SU-DHL-6 (cell line): ENCODE measurements at regions not wholly inside any gene's neighbourhood (a gene's known extent, or its start where the extent isn't known, plus 50 kb on each side); places are given as distances from the start of the nearest gene placed in this dataset.

Source experiments
- H2AFZ ChIP-seq: fragments of 200-600 bp; sonication (generic); 2 replicates; pipeline ENCODE4 v1.6.1; 2014; ENCODE audit warnings: low read depth, mild to moderate bottlenecking, moderate library complexity, mixed read lengths, antibody characterized with exemption, low read length; ENCODE audit not compliant: severe bottlenecking
- H3F3A ChIP-seq: fragments of 200-600 bp; shearing (Covaris generic); 2 replicates; pipeline ENCODE4 v1.6.0; 2016; ENCODE audit warnings: antibody characterized with exemption, mild to moderate bottlenecking; ENCODE audit not compliant: insufficient read depth
- H3K27ac ChIP-seq: fragments of 200-600 bp; sonication (generic); 2 replicates; pipeline ENCODE4 v1.5.1; 2016; ENCODE audit warnings: low read depth, mild to moderate bottlenecking, low read length, moderate library complexity, mixed read lengths
- H3K27me3 ChIP-seq: fragments of 200-600 bp; sonication (generic), shearing (Covaris generic); 2 replicates; pipeline ENCODE4 v1.6.0; 2014; ENCODE audit warnings: mild to moderate bottlenecking, low read length
- H3K36me3 ChIP-seq: fragments of 200-600 bp; sonication (generic); 2 replicates; pipeline ENCODE4 v1.6.1; 2014; ENCODE audit warnings: mild to moderate bottlenecking, low read length, mixed read lengths
- H3K4me2 ChIP-seq: fragments of 300-600, 200-600 bp; shearing (Covaris generic), sonication (generic); 2 replicates; pipeline ENCODE4 v1.6.0; 2014; ENCODE audit warnings: low read length, low read depth, mild to moderate bottlenecking; ENCODE audit not compliant: poor library complexity, severe bottlenecking
- H3K4me3 ChIP-seq: fragments of 200-600 bp; sonication (generic); 2 replicates; pipeline ENCODE4 v1.5.1; 2014; ENCODE audit warnings: antibody characterized with exemption, low read length, mild to moderate bottlenecking, mixed read lengths; ENCODE audit not compliant: insufficient read depth, poor library complexity, severe bottlenecking
- H3K79me2 ChIP-seq: fragments of 200-600 bp; sonication (generic); 2 replicates; pipeline ENCODE4 v1.6.1; 2014; ENCODE audit warnings: mild to moderate bottlenecking, low read length, moderate library complexity; ENCODE audit not compliant: insufficient read depth
- H3K9ac ChIP-seq: fragments of 200-600 bp; sonication (generic); 2 replicates; pipeline ENCODE4 v1.7.0; 2014; ENCODE audit warnings: mild to moderate bottlenecking, low read length
- H3K9me2 ChIP-seq: fragments of 200-600 bp; sonication (generic); replicated peaks from 2 replicates; pipeline ENCODE4 v1.6.1; 2014; ENCODE audit warnings: low read length; ENCODE audit not compliant: insufficient read depth
- H3K9me3 ChIP-seq: fragments of 200-600 bp; sonication (generic); 2 replicates; pipeline ENCODE4 v1.6.1; 2014; ENCODE audit warnings: low read length, mixed read lengths; ENCODE audit not compliant: insufficient read depth
- H4K20me1 ChIP-seq: fragments of 200-600 bp; sonication (generic); 2 replicates; pipeline ENCODE4 v1.6.1; 2014; ENCODE audit warnings: low read depth, mild to moderate bottlenecking, antibody characterized with exemption, low read length, moderate library complexity, mixed read lengths
- CTCF ChIP-seq: fragments of 200-600 bp; sonication (generic); IDR thresholded peaks from one replicate; pipeline ENCODE4 v1.5.1; 2017; ENCODE audit warnings: antibody characterized with exemption, mild to moderate bottlenecking, low read length, moderate library complexity; ENCODE audit not compliant: insufficient read depth, poor library complexity, severe bottlenecking
- EZH2phosphoT487 ChIP-seq: fragments of 200-600 bp; sonication (generic), shearing (Covaris generic); conservative IDR thresholded peaks from 2 replicates; pipeline ENCODE4 v1.6.1; 2018; ENCODE audit warnings: mild to moderate bottlenecking, antibody characterized with exemption, low read length, moderate library complexity, mixed read lengths

GRCh38 chr5:174291162-174291561 is 245.7 kb downstream of the NSG2 start:
- no peaks in the 10 kb centered on the region for H4K20me1 ChIP-seq
- TF ChIP-seq EZH2phosphoT487 (no peak), CTCF (no peak)
- no peak overlapping the region for H3K9ac ChIP-seq
- H3K4me3 ChIP-seq = no peak overlapping the region
- no peaks in the 10 kb centered on the region for H3K79me2 ChIP-seq
- H3K9me3 ChIP-seq = no peaks in the 10 kb centered on the region
- no peak overlapping the region for H3K27ac ChIP-seq
- H3K36me3 ChIP-seq = no peaks in the 10 kb centered on the region
- H3K4me2 ChIP-seq = no peak overlapping the region
- no peak overlapping the region for H2AFZ ChIP-seq
- H3F3A ChIP-seq = no peaks in the 10 kb centered on the region
- H3K27me3 ChIP-seq = no peaks in the 10 kb centered on the region
- H3K9me2 ChIP-seq = no peaks in the 10 kb centered on the region

GRCh38 chr5:174292348-174292747 is 246.8 kb downstream of the NSG2 start:
- no peaks in the 10 kb centered on the region for H3K36me3 ChIP-seq
- no peaks in the 10 kb centered on the region for H3K79me2 ChIP-seq
- no peak overlapping the region for H3K4me2 ChIP-seq
- TF ChIP-seq CTCF (no peak), EZH2phosphoT487 (no peak)
- H3K9ac ChIP-seq = no peak overlapping the region
- H4K20me1 ChIP-seq = no peaks in the 10 kb centered on the region
- no peak overlapping the region for H3K27ac ChIP-seq
- no peak overlapping the region for H3K4me3 ChIP-seq
- no peaks in the 10 kb centered on the region for H3K27me3 ChIP-seq
- H3K9me2 ChIP-seq = no peaks in the 10 kb centered on the region
- H3F3A ChIP-seq = no peaks in the 10 kb centered on the region
- H2AFZ ChIP-seq = peak overlapping the region; percentile 50
- no peaks in the 10 kb centered on the region for H3K9me3 ChIP-seq

- H3K9ac ChIP-seq = no peak overlapping the region
- no peaks in the 10 kb centered on the region for H3K79me2 ChIP-seq
- H3K36me3 ChIP-seq = no peaks in the 10 kb centered on the region
- no peaks in the 10 kb centered on the region for H3K9me2 ChIP-seq
- H2AFZ ChIP-seq = peak overlapping the region; percentile 50
- H3K4me3 ChIP-seq = no peak overlapping the region
- H3K9me3 ChIP-seq = no peaks in the 10 kb centered on the region
- no peak for TF ChIP-seq CTCF
- TF ChIP-seq EZH2phosphoT487 = no peak
- H3K4me2 ChIP-seq = no peak overlapping the region
- H3K27ac ChIP-seq = no peak overlapping the region
- H3K27me3 ChIP-seq = no peaks in the 10 kb centered on the region
- H4K20me1 ChIP-seq = no peaks in the 10 kb centered on the region
- H3F3A ChIP-seq = no peaks in the 10 kb centered on the region
These were observed 247.5 kb downstream of the NSG2 start for GRCh38 chr5:174293006-174293405.

- Histone ChIP-seq H3F3A (no peaks in the 10 kb centered on the region), H3K4me3 (no peak overlapping the region), H4K20me1 (no peaks in the 10 kb centered on the region), H3K27me3 (no peaks in the 10 kb centered on the region), H3K36me3 (no peaks in the 10 kb centered on the region), H3K9ac (no peak overlapping the region), H2AFZ (no peak overlapping the region), H3K9me2 (no peaks in the 10 kb centered on the region), H3K79me2 (no peaks in the 10 kb centered on the region), H3K27ac (no peak overlapping the region), H3K9me3 (no peaks in the 10 kb centered on the region), H3K4me2 (no peak overlapping the region)
- no peak for TF ChIP-seq CTCF
- TF ChIP-seq EZH2phosphoT487 = no peak
These were observed 248.0 kb downstream of the NSG2 start for GRCh38 chr5:174293481-174293880.
